ENCODE measurements at regions not wholly inside any gene's neighbourhood (a gene's known extent, or its start where the extent isn't known, plus 50 kb on each side); places are given as distances from the start of the nearest gene placed in this dataset.

DNA sequence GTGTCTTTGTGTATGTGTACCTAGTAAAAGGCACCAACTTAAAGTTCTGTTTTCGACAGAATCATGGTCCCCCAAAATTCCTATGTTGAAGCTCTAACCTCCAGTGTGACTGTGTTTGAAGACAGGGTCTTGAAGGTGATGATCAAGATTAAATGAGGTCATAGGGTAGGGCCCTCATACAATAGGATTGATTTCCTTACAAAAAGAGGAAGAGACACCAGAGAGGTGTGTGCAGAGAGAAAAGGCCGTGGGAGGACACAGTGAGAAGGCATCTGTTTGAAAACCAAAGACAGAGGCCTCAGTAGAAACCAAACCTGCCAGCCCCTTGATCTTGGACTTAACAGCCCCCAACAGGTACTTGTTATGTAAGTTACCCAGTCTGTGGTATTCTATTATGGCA lies 52.0 kb upstream of the CORO2B start (continued):
- TF ChIP-seq STAT6 (CRISPR knock-in tag; conservative IDR thresholded peaks at IDR 0.05; ENCODE audit: low read depth) (no peak), CREB1 (CRISPR knock-in tag; IDR thresholded peaks at IDR 0.05) (no peak)

- TF ChIP-seq NR2C2 (CRISPR knock-in tag; IDR thresholded peaks at IDR 0.05) (no peak), MYBL2 (CRISPR knock-in tag; IDR thresholded peaks at IDR 0.05) (no peak), ATF3 (CRISPR knock-in tag; conservative IDR thresholded peaks at IDR 0.05) (no peak), ATF2 (CRISPR knock-in tag; IDR thresholded peaks at IDR 0.05; ENCODE audit: borderline replicate concordance, low read depth) (no peak), SP1 (CRISPR knock-in tag; conservative IDR thresholded peaks at IDR 0.05) (no peak), PRRX2 (CRISPR knock-in tag; IDR thresholded peaks at IDR 0.05) (no peak), ZNF219 (CRISPR knock-in tag; IDR thresholded peaks at IDR 0.05; ENCODE audit: borderline replicate concordance) (no peak), ATF1 (CRISPR knock-in tag; IDR thresholded peaks at IDR 0.05) (no peak)
- H3K4me1 Mint-ChIP-seq, result peaks cover 2% of the 10 kb centered on the region; the same call in 1 of the 2 replicates
- DNase-seq (ENCODE audit: low spot score) (no peak), ATAC-seq (no peak)
- ChIA-PET CTCF (interaction anchor here (0.7 kb wide), 1 partner anchor 10 kb away, joined by 4 read pairs; no protein-coding TSS in a partner anchor), POLR2A (no interaction called here)
- peaks cover 6% of the 10 kb centered on the region; the same call in 1 of the 2 replicates for H3K36me3 Mint-ChIP-seq
- H3K4me3 Mint-ChIP-seq, result no peak overlapping the region
- no peak overlapping the region for H3K27ac Mint-ChIP-seq
- H3K27me3 Mint-ChIP-seq (ENCODE audit: low read depth), result no peaks in the 10 kb centered on the region
- peaks cover 29% of the 10 kb centered on the region for H3K9me3 Mint-ChIP-seq
Measured at GRCh38 chr15:68528626-68529290, 50.0 kb upstream of the CORO2B start.

Data from WTC11 (cell line).